ENCODE measurements at regions not wholly inside any gene's neighbourhood (a gene's known extent, or its start where the extent isn't known, plus 50 kb on each side); places are given as distances from the start of the nearest gene placed in this dataset.
A peak's percentile ranks its signal among the peaks of the same experiment; 100 is the strongest.

GRCh38 chr4:13851085-13851940 lies 223.8 kb upstream of the BOD1L1 start:
- DNase-seq = no peak

GRCh38 chr4:13852411-13852810 lies 224.9 kb upstream of the BOD1L1 start:
- DNase-seq = no peak

- DNase-seq = no peak
Observed at GRCh38 chr4:13856387-13856786, 228.9 kb upstream of the BOD1L1 start.

- DNase-seq = no peak
Observed at GRCh38 chr4:13857397-13857796, 229.9 kb upstream of the BOD1L1 start.

GRCh38 chr4:13857800-13858199 lies 230.3 kb upstream of the BOD1L1 start:
- no peak for DNase-seq

- DNase-seq = no peak
Observed at GRCh38 chr4:13859423-13859822, 231.9 kb upstream of the BOD1L1 start.

- DNase-seq = no peak
Observed at GRCh38 chr4:13860126-13860525, 232.6 kb upstream of the BOD1L1 start.

- peak; percentile 16 for DNase-seq
Observed at GRCh38 chr4:13865871-13866669, 238.5 kb upstream of the BOD1L1 start.

GRCh38 chr4:13866881-13867280 lies 239.4 kb upstream of the BOD1L1 start:
- peak; percentile 18 for DNase-seq

GRCh38 chr4:13872155-13872554 lies 244.6 kb upstream of the BOD1L1 start:
- DNase-seq = no peak

- DNase-seq = no peak
Observed at GRCh38 chr4:13872955-13873354, 245.4 kb upstream of the BOD1L1 start.

GRCh38 chr4:13875181-13875580 lies 247.7 kb upstream of the BOD1L1 start:
- no peak for DNase-seq

- no peak for DNase-seq
Observed at GRCh38 chr4:13876131-13876530, 248.6 kb upstream of the BOD1L1 start.

GRCh38 chr4:13876940-13877339 lies 249.4 kb upstream of the BOD1L1 start:
- no peak for DNase-seq

- no peak for DNase-seq
Observed at GRCh38 chr4:13877626-13878025, 250.1 kb upstream of the BOD1L1 start.

GRCh38 chr4:13881892-13882291 lies 254.4 kb upstream of the BOD1L1 start:
- no peak for DNase-seq

- no peak for DNase-seq
Observed at GRCh38 chr4:13887010-13887409, 259.5 kb upstream of the BOD1L1 start.

GRCh38 chr4:13888112-13888511 lies 260.6 kb upstream of the BOD1L1 start:
- peak; percentile 91 for DNase-seq

- DNase-seq = peak; percentile 59
Observed at GRCh38 chr4:13891544-13891939, 264.0 kb upstream of the BOD1L1 start.

- DNase-seq = no peak
Observed at GRCh38 chr4:13892739-13893105, 265.2 kb upstream of the BOD1L1 start.

GRCh38 chr4:13893211-13893610 lies 265.7 kb upstream of the BOD1L1 start:
- peak; percentile 48 for DNase-seq

GRCh38 chr4:13893987-13894386 lies 266.5 kb upstream of the BOD1L1 start:
- no peak for DNase-seq

- no peak for DNase-seq
Observed at GRCh38 chr4:13900780-13901179, 273.3 kb upstream of the BOD1L1 start.

GRCh38 chr4:13902146-13902545 lies 274.6 kb upstream of the BOD1L1 start:
- no peak for DNase-seq
